ENCODE measurements at regions not wholly inside any gene's neighbourhood (a gene's known extent, or its start where the extent isn't known, plus 50 kb on each side); places are given as distances from the start of the nearest gene placed in this dataset.

GRCh38 chr6:78484198-78485064 is 382.9 kb upstream of the IRAK1BP1 start:
- peaks cover 13% of the 10 kb centered on the region for H3K4me1 Mint-ChIP-seq (ENCODE audit: low read depth)
- H3K4me3 Mint-ChIP-seq (ENCODE audit: unreplicated experiment) = no peak overlapping the region
- DNase-seq (ENCODE audit: low spot score) = no peak
- TF ChIP-seq, protein P1, sequence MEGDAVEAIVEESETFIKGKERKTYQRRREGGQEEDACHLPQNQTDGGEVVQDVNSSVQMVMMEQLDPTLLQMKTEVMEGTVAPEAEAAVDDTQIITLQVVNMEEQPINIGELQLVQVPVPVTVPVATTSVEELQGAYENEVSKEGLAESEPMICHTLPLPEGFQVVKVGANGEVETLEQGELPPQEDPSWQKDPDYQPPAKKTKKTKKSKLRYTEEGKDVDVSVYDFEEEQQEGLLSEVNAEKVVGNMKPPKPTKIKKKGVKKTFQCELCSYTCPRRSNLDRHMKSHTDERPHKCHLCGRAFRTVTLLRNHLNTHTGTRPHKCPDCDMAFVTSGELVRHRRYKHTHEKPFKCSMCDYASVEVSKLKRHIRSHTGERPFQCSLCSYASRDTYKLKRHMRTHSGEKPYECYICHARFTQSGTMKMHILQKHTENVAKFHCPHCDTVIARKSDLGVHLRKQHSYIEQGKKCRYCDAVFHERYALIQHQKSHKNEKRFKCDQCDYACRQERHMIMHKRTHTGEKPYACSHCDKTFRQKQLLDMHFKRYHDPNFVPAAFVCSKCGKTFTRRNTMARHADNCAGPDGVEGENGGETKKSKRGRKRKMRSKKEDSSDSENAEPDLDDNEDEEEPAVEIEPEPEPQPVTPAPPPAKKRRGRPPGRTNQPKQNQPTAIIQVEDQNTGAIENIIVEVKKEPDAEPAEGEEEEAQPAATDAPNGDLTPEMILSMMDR (IDR thresholded peaks at IDR 0.05) = no peak
- H3K27me3 Mint-ChIP-seq (ENCODE audit: low read depth) = no peaks in the 10 kb centered on the region
- no peak overlapping the region for H3K27ac Mint-ChIP-seq (ENCODE audit: unreplicated experiment)
- no peaks in the 10 kb centered on the region for H3K36me3 Mint-ChIP-seq (ENCODE audit: low read depth)
- H3K9me3 Mint-ChIP-seq (ENCODE audit: low read depth) = no peaks in the 10 kb centered on the region

GRCh38 chr6:78487401-78487800 is 379.9 kb upstream of the IRAK1BP1 start:
- H3K4me3 Mint-ChIP-seq (ENCODE audit: unreplicated experiment) = no peak overlapping the region
- H3K4me1 Mint-ChIP-seq (ENCODE audit: low read depth) = peaks cover 24% of the 10 kb centered on the region
- TF ChIP-seq, protein P1 (IDR thresholded peaks at IDR 0.05) = no peak
- H3K9me3 Mint-ChIP-seq (ENCODE audit: low read depth) = no peaks in the 10 kb centered on the region
- H3K36me3 Mint-ChIP-seq (ENCODE audit: low read depth) = no peaks in the 10 kb centered on the region
- H3K27me3 Mint-ChIP-seq (ENCODE audit: low read depth) = no peaks in the 10 kb centered on the region
- no peak for DNase-seq (ENCODE audit: low spot score)
- no peak overlapping the region for H3K27ac Mint-ChIP-seq (ENCODE audit: unreplicated experiment)

DNA sequence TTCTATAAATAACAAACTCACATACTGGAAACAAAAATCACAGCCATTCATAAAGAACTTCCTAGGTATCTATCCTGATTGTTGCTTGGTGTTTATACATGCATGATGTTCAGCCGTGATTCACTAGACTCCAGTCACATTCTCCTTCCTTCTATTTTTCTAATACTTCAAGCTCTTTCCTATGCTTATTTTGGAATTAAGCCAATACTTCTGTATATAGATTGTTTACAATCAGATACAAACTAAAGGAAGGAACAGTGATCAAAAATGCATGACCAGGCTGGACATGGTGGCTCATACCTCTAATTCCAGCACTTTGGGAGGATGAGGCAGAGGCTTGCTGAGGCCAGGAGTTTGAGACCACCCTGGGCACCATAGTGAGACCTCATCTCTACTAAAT is 377.5 kb upstream of the IRAK1BP1 start:
- TF ChIP-seq, protein P1 (IDR thresholded peaks at IDR 0.05) = no peak
- Mint-ChIP-seq H3K27me3 (ENCODE audit: low read depth) (no peaks in the 10 kb centered on the region), H3K4me3 (ENCODE audit: unreplicated experiment) (no peak overlapping the region), H3K36me3 (ENCODE audit: low read depth) (no peaks in the 10 kb centered on the region), H3K27ac (ENCODE audit: unreplicated experiment) (no peak overlapping the region), H3K9me3 (ENCODE audit: low read depth) (no peaks in the 10 kb centered on the region), H3K4me1 (ENCODE audit: low read depth) (peaks cover 24% of the 10 kb centered on the region)
- DNase-seq (ENCODE audit: low spot score) = no peak

DNA sequence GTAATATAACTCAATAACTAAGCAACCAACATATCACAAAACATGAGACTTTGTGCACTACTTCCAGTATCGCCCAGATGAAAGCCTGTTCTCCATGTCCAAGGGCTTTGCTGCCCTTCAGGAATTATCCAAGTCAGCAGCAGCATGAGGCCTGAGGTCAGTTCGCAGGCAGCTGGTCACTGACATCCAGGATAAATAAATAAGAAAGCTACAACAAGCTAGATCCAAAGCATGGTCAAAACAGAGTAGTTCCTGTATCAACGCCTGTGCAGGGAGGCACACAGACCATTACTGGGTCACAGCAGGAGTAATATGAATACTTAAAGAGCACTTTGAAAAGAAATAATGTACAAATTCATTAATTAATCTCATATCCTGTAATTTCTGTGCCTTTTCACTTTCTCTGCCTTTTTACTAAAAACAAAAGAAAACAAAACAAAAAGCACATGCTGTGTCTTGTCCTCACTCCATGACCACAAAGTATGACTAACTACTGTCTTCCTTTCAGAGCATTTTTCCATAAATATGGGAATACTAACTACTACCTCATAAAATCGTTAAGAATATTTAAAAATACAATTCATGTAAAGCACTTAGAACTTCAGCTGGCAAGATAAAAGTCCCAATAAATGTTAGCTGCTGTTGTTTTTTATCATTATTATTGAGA is 374.9 kb upstream of the IRAK1BP1 start:
- Mint-ChIP-seq H3K36me3 (ENCODE audit: low read depth) (no peaks in the 10 kb centered on the region), H3K27ac (ENCODE audit: unreplicated experiment) (no peak overlapping the region), H3K9me3 (ENCODE audit: low read depth) (no peaks in the 10 kb centered on the region), H3K27me3 (ENCODE audit: low read depth) (no peaks in the 10 kb centered on the region), H3K4me3 (ENCODE audit: unreplicated experiment) (no peak overlapping the region), H3K4me1 (ENCODE audit: low read depth) (peaks cover 19% of the 10 kb centered on the region)
- TF ChIP-seq, protein P1 (IDR thresholded peaks at IDR 0.05) = no peak
- DNase-seq (ENCODE audit: low spot score) = no peak

DNA sequence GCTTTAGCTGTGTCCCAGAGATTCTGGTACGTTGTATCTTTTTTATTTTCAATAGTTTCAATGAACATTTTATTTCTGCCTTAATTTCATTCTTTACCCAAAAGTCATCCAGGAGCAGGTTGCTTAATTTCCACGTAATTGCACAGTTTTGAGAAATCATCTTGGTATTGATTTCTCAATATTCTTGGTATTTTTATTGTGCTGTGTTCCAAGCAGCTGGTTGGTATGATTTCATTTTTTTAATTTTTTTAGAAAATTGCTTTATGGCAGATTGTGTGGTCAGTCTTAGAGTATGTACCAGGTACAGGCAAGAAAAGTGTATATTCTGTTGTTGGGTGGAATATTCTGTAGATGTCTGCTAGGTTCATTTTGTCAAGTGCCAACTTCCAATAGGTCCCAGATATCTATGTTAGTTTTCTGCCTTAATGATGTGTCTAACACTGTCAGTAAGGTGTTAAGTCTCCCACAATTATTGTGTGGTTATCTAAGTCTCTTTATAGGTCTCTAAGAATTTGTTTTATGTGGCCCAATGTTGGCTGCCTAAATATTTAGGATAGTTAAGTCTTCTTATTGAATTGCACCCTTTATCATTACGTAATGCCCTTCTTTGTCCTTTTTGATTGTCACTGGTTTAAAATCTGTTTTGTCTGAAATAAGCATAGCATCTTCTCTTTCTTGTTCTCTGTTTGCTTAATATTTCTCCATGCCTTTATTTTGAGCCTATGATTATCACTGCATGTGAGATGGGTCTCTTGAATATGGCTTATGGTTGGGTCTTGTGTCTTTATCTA is 366.9 kb upstream of the IRAK1BP1 start:
- Mint-ChIP-seq H3K27ac (ENCODE audit: unreplicated experiment) (no peak overlapping the region), H3K27me3 (ENCODE audit: low read depth) (peaks cover 2% of the 10 kb centered on the region), H3K36me3 (ENCODE audit: low read depth) (no peaks in the 10 kb centered on the region), H3K4me3 (ENCODE audit: unreplicated experiment) (no peak overlapping the region), H3K4me1 (ENCODE audit: low read depth) (no peaks in the 10 kb centered on the region), H3K9me3 (ENCODE audit: low read depth) (no peaks in the 10 kb centered on the region)
- TF ChIP-seq, protein P1 (IDR thresholded peaks at IDR 0.05) = no peak
- DNase-seq (ENCODE audit: low spot score) = no peak

Measured in chondrocyte (in vitro differentiated cells).